ENCODE measurements at regions not wholly inside any gene's neighbourhood (a gene's known extent, or its start where the extent isn't known, plus 50 kb on each side); places are given as distances from the start of the nearest gene placed in this dataset.

GRCh38 chr1:34645109-34645688, 109.6 kb upstream of the GJB5 start:
- no peak for DNase-seq (ENCODE audit: extremely low read depth in 1 of 2, low read depth in 1 of 2)

GRCh38 chr1:34645919-34646318, 108.9 kb upstream of the GJB5 start:
- DNase-seq (ENCODE audit: extremely low read depth in 1 of 2, low read depth in 1 of 2): no peak

- DNase-seq (ENCODE audit: extremely low read depth in 1 of 2, low read depth in 1 of 2): no peak
Measured at GRCh38 chr1:34648501-34648900, 106.3 kb upstream of the GJB5 start.

- no peak for DNase-seq (ENCODE audit: extremely low read depth in 1 of 2, low read depth in 1 of 2)
Measured at GRCh38 chr1:34650090-34650489, 104.8 kb upstream of the GJB5 start.

- DNase-seq (ENCODE audit: extremely low read depth in 1 of 2, low read depth in 1 of 2): no peak
Measured at GRCh38 chr1:34650800-34651199, 104.0 kb upstream of the GJB5 start.

- no peak for DNase-seq (ENCODE audit: extremely low read depth in 1 of 2, low read depth in 1 of 2)
Measured at GRCh38 chr1:34653110-34653509, 101.7 kb upstream of the GJB5 start.

- no peak for DNase-seq (ENCODE audit: extremely low read depth in 1 of 2, low read depth in 1 of 2)
Measured at GRCh38 chr1:34655206-34655874, 99.5 kb upstream of the GJB5 start.

- no peak for DNase-seq (ENCODE audit: extremely low read depth in 1 of 2, low read depth in 1 of 2)
Measured at GRCh38 chr1:34655875-34656240, 99.0 kb upstream of the GJB5 start.

GRCh38 chr1:34656299-34656698, 98.5 kb upstream of the GJB5 start:
- DNase-seq (ENCODE audit: extremely low read depth in 1 of 2, low read depth in 1 of 2): no peak

GRCh38 chr1:34656731-34657130, 98.1 kb upstream of the GJB5 start:
- DNase-seq (ENCODE audit: extremely low read depth in 1 of 2, low read depth in 1 of 2): no peak

- no peak for DNase-seq (ENCODE audit: extremely low read depth in 1 of 2, low read depth in 1 of 2)
Measured at GRCh38 chr1:34657266-34657665, 97.6 kb upstream of the GJB5 start.

GRCh38 chr1:34657849-34658248, 97.0 kb upstream of the GJB5 start:
- DNase-seq (ENCODE audit: extremely low read depth in 1 of 2, low read depth in 1 of 2): no peak

- DNase-seq (ENCODE audit: extremely low read depth in 1 of 2, low read depth in 1 of 2): no peak
Measured at GRCh38 chr1:34663031-34663430, 91.8 kb upstream of the GJB5 start.

- DNase-seq (ENCODE audit: extremely low read depth in 1 of 2, low read depth in 1 of 2): no peak
Measured at GRCh38 chr1:34668063-34668462, 86.8 kb upstream of the GJB5 start.

GRCh38 chr1:34670982-34671381, 83.9 kb upstream of the GJB5 start:
- DNase-seq (ENCODE audit: extremely low read depth in 1 of 2, low read depth in 1 of 2): no peak

- no peak for DNase-seq (ENCODE audit: extremely low read depth in 1 of 2, low read depth in 1 of 2)
Measured at GRCh38 chr1:34671887-34672286, 83.0 kb upstream of the GJB5 start.

- peak in 1 of 2 donors; percentile 23 for DNase-seq (ENCODE audit: extremely low read depth in 1 of 2, low read depth in 1 of 2)
Measured at GRCh38 chr1:34681480-34682451, 73.1 kb upstream of the GJB5 start.

GRCh38 chr1:34682452-34683223, 72.2 kb upstream of the GJB5 start:
- DNase-seq (ENCODE audit: extremely low read depth in 1 of 2, low read depth in 1 of 2): no peak

- no peak for DNase-seq (ENCODE audit: extremely low read depth in 1 of 2, low read depth in 1 of 2)
Measured at GRCh38 chr1:34683616-34684015, 71.2 kb upstream of the GJB5 start.

GRCh38 chr1:34684266-34684665, 70.6 kb upstream of the GJB5 start:
- peak in 1 of 2 donors; percentile 5 for DNase-seq (ENCODE audit: extremely low read depth in 1 of 2, low read depth in 1 of 2)

GRCh38 chr1:34685225-34685624, 69.6 kb upstream of the GJB5 start:
- no peak for DNase-seq (ENCODE audit: extremely low read depth in 1 of 2, low read depth in 1 of 2)

All from stimulated activated CD8-positive, alpha-beta memory T cell treated with anti-CD3 and anti-CD28 coated beads, Interleukin-7, amount 100 ng/mL, for 48 hours (primary cell).